ENCODE measurements at regions not wholly inside any gene's neighbourhood (a gene's known extent, or its start where the extent isn't known, plus 50 kb on each side); places are given as distances from the start of the nearest gene placed in this dataset.

GRCh38 chr11:43250309-43250708 is 61.5 kb upstream of the API5 start:
- no peak for DNase-seq
- H3K27me3 ChIP-seq (ENCODE audit: low read depth), result peaks cover 8% of the 10 kb centered on the region
- no peak overlapping the region for H3K27ac ChIP-seq (replicated peaks)
- intact Hi-C loops (cut with micrococcal nuclease), result no loop called here
- no peak for TF ChIP-seq CTCF (IDR thresholded peaks at IDR 0.05; ENCODE audit: borderline replicate concordance)
- H3K4me3 ChIP-seq, result no peak overlapping the region
- no peaks in the 10 kb centered on the region for H3K36me3 ChIP-seq
- H3K9me3 ChIP-seq (replicated peaks), result no peaks in the 10 kb centered on the region
- no peaks in the 10 kb centered on the region for H3K4me1 ChIP-seq

GRCh38 chr11:43261775-43262174 is 50.0 kb upstream of the API5 start:
- H3K4me3 ChIP-seq, result no peak overlapping the region
- no peak for TF ChIP-seq CTCF (IDR thresholded peaks at IDR 0.05; ENCODE audit: borderline replicate concordance)
- H3K27ac ChIP-seq (replicated peaks), result no peak overlapping the region
- no peak for DNase-seq
- no peaks in the 10 kb centered on the region for H3K27me3 ChIP-seq (ENCODE audit: low read depth)
- H3K4me1 ChIP-seq, result no peaks in the 10 kb centered on the region
- intact Hi-C loops (cut with micrococcal nuclease), result no loop called here
- H3K36me3 ChIP-seq, result no peaks in the 10 kb centered on the region
- H3K9me3 ChIP-seq (replicated peaks), result peaks cover 33% of the 10 kb centered on the region
